Right ventricle myocardium inferior (tissue), 1 donor: ENCODE measurements at regions not wholly inside any gene's neighbourhood (a gene's known extent, or its start where the extent isn't known, plus 50 kb on each side); places are given as distances from the start of the nearest gene placed in this dataset.
A peak's percentile ranks its signal among the peaks of the same experiment; 100 is the strongest.
"Not testable (repeated sequence)": the region's sequence is repeated elsewhere in the genome, so short reads cannot be mapped to it uniquely, and the experiment has no call there.

Experiments used
- ATAC-seq: fragments of 200-7000 bp; cut with Tn5 transposase; one replicate; pipeline ENCODE4 v1.9.1; 2020; ENCODE audit warnings: mild to moderate bottlenecking, moderate library complexity
- DNase-seq: peaks from one replicate; pipeline ENCODE4 v3.0.0; 2021; ENCODE audit errors: missing footprints
- intact Hi-C: fragments of 100-400 bp; cut with DNase I; formaldehyde crosslinking; loops from one replicate; pipeline ENCODE4 v1.11.0; 2022
- donor health status: DM: no; HTN: yes; CAD: no; lungs with severe emphysema.

- intact Hi-C loops, result no loop called here
- no peak for ATAC-seq
- peak; percentile 27 for DNase-seq
These were observed 90.4 kb upstream of the SFSWAP start for GRCh38 chr12:131620520-131620919.

- ATAC-seq, result no peak
- DNase-seq, result peak; percentile 42
- intact Hi-C loops, result no loop called here
These were observed 89.8 kb upstream of the SFSWAP start for GRCh38 chr12:131620946-131621681.

GRCh38 chr12:131621701-131622421, 89.0 kb upstream of the SFSWAP start:
- intact Hi-C loops, result loop anchor here (2.0 kb wide), 1 partner anchor 277 kb away; no protein-coding TSS in a partner anchor

GRCh38 chr12:131622422-131622955, 88.4 kb upstream of the SFSWAP start:
- DNase-seq, result no peak
- peak; percentile 10 for ATAC-seq
- intact Hi-C loops, result loop anchor here (2.0 kb wide), 1 partner anchor 278 kb away; no protein-coding TSS in a partner anchor

More at GRCh38 chr12:131621701-131622421, 89.0 kb upstream of the SFSWAP start:
- DNase-seq (peak; percentile 62), ATAC-seq (no peak)

- intact Hi-C loops, result loop anchor here (2.0 kb wide), 1 partner anchor 279 kb away; no protein-coding TSS in a partner anchor
- not testable (repeated sequence) for DNase-seq, ATAC-seq
These were observed 87.2 kb upstream of the SFSWAP start for GRCh38 chr12:131623404-131624368.

GRCh38 chr12:131624369-131624739, 86.5 kb upstream of the SFSWAP start:
- intact Hi-C loops, ATAC-seq: not testable (repeated sequence)
- peak; percentile 66 for DNase-seq

GRCh38 chr12:131624756-131625501, 86.0 kb upstream of the SFSWAP start:
- intact Hi-C loops, ATAC-seq: not testable (repeated sequence)

GRCh38 chr12:131625966-131626722, 84.7 kb upstream of the SFSWAP start:
- ATAC-seq, intact Hi-C loops: not testable (repeated sequence)
- DNase-seq, result peak; percentile 58

More at GRCh38 chr12:131624756-131625501, 86.0 kb upstream of the SFSWAP start:
- not testable (repeated sequence) for DNase-seq

- ATAC-seq, DNase-seq, intact Hi-C loops: not testable (repeated sequence)
These were observed 83.5 kb upstream of the SFSWAP start for GRCh38 chr12:131627151-131628022.

GRCh38 chr12:131628023-131628740, 82.7 kb upstream of the SFSWAP start:
- ATAC-seq, result no peak
- no peak for DNase-seq
- intact Hi-C loops, result no loop called here

GRCh38 chr12:131628766-131629448, 82.0 kb upstream of the SFSWAP start:
- DNase-seq (no peak), ATAC-seq (no peak)
- intact Hi-C loops, result no loop called here

- DNase-seq, result no peak
- intact Hi-C loops, result no loop called here
- no peak for ATAC-seq
These were observed 79.7 kb upstream of the SFSWAP start for GRCh38 chr12:131631230-131631629.

GRCh38 chr12:131631889-131632651, 78.8 kb upstream of the SFSWAP start:
- DNase-seq, ATAC-seq, intact Hi-C loops: not testable (repeated sequence)

GRCh38 chr12:131632652-131633023, 78.3 kb upstream of the SFSWAP start:
- DNase-seq, ATAC-seq, intact Hi-C loops: not testable (repeated sequence)
